HFF-Myc (cell line): ENCODE measurements at regions not wholly inside any gene's neighbourhood (a gene's known extent, or its start where the extent isn't known, plus 50 kb on each side); places are given as distances from the start of the nearest gene placed in this dataset.

Experiments
- DNase-seq: peaks from one replicate; pipeline ENCODE4 v3.0.0-alpha.2; 2011; ENCODE audit warnings: low read depth; ENCODE audit errors: extremely low read depth
- H3K4me3 ChIP-seq: replicated peaks from 2 replicates; pipeline ENCODE4 v1.5.1; 2011; ENCODE audit warnings: low read depth, mild to moderate bottlenecking, control low read depth, low read length
- TF ChIP-seq, protein P1 (sequence below): IDR thresholded peaks from 2 replicates; pipeline ENCODE4 v1.5.1; 2012; ENCODE audit warnings: mild to moderate bottlenecking, low read depth, low read length, control low read depth; ENCODE audit errors: missing control alignments

DNA sequence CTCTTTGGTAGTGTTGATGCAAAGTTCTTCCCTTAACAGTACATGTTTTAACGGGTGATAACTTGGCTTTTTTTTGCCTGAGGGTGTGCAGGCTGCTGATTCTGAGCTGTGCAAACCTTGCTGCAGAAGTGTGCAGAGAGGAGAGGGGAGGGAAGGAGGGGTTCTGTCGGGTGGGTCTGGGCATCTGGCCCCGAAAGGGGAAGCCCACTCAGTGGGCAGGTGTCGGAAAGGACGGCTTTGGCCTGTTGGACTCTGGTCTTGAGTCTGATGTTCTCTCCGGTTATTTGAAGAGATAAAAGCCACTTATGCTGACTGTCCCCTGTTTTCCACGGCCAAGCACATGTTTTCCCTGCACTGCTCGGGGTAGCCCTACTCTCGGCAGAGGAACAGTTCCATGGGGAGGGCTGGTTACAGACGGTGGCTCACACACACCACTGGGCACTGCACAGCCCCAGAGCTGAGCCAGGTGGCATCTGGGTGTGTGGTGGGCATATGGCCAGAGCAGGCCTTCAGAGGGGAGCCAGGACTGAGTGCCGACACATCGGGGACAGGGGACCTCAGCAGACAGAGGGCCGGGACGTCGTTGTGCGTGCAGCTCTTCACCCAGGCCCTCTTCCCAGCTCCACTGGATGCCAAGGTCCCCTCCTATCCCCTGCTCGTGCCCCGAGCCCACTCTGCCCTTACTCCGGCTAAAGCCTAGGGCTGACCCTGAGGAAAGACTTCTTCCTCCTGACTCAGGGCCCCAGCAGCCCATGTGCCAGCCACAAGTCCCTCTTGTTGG is 93.2 kb downstream of the TEX29 start:
- H3K4me3 ChIP-seq: no peak overlapping the region
- DNase-seq: no peak
- TF ChIP-seq, protein P1, sequence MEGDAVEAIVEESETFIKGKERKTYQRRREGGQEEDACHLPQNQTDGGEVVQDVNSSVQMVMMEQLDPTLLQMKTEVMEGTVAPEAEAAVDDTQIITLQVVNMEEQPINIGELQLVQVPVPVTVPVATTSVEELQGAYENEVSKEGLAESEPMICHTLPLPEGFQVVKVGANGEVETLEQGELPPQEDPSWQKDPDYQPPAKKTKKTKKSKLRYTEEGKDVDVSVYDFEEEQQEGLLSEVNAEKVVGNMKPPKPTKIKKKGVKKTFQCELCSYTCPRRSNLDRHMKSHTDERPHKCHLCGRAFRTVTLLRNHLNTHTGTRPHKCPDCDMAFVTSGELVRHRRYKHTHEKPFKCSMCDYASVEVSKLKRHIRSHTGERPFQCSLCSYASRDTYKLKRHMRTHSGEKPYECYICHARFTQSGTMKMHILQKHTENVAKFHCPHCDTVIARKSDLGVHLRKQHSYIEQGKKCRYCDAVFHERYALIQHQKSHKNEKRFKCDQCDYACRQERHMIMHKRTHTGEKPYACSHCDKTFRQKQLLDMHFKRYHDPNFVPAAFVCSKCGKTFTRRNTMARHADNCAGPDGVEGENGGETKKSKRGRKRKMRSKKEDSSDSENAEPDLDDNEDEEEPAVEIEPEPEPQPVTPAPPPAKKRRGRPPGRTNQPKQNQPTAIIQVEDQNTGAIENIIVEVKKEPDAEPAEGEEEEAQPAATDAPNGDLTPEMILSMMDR: no peak

- no peak for DNase-seq
Observed at GRCh38 chr13:111414341-111414740, 93.9 kb downstream of the TEX29 start.

DNA sequence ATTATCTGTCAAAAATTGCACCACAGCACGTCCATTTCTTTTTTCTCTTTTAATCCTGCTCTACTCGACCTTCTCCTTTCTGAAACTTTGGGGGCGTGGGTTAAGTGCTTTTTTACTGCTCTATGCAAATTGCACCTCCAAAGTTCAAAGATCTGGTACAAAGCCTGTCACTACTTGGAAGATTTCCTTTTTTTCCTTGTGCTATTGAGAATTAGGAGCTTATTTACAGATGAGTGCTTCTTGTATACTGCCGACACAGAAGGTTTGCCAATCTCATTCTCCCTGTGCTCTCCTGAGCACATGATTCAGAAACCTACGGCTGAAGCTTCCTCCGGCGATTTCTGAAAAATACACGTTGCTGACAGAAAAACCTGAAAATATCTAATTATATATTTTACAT is 94.8 kb downstream of the TEX29 start:
- H3K4me3 ChIP-seq: no peak overlapping the region

More at GRCh38 chr13:111414341-111414740, 93.9 kb downstream of the TEX29 start:
- H3K4me3 ChIP-seq: no peak overlapping the region
- TF ChIP-seq, protein P1: no peak

DNA sequence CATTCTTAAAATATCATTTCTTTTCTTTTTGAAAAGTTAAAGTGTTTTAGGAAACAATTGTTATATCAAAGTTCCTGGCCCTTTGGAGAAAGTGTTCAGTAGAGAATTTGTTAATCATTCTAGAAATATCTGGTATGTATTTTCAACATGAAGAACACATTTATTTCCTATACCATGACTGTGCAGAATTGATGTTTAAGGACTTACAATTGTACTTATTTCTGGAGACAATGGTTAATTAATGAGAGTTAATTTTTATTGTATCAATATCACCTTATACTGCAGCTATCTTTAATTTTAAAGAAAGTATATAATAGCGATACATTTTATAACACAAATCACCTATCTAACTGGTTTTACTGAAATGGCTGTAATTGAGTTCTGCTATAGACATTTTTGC is 95.3 kb downstream of the TEX29 start:
- no peak for DNase-seq
- TF ChIP-seq, protein P1: no peak

More for the DNA sequence above, 94.8 kb downstream of the TEX29 start:
- TF ChIP-seq, protein P1: no peak
- DNase-seq: no peak

GRCh38 chr13:111418101-111418500 is 97.7 kb downstream of the TEX29 start:
- no peak for DNase-seq
- H3K4me3 ChIP-seq: no peak overlapping the region
- TF ChIP-seq, protein P1: no peak

More for the DNA sequence above, 95.3 kb downstream of the TEX29 start:
- no peak overlapping the region for H3K4me3 ChIP-seq

GRCh38 chr13:111420113-111420876 is 99.9 kb downstream of the TEX29 start:
- no peak for DNase-seq
- TF ChIP-seq, protein P1: no peak
- no peak overlapping the region for H3K4me3 ChIP-seq
